HepG2 (cell line): ENCODE measurements at regions not wholly inside any gene's neighbourhood (a gene's known extent, or its start where the extent isn't known, plus 50 kb on each side); places are given as distances from the start of the nearest gene placed in this dataset.

Source experiments
- ATAC-seq: fragments of 200-7000 bp; cut with Tn5 transposase; 3 replicates; pipeline ENCODE4 v1.9.1; 2020; ENCODE audit warnings: mild to moderate bottlenecking, moderate library complexity
- BruUV-seq: library from RNA; stranded (reverse); fragments of 400-500 nt; replicated peaks from 2 replicates; lab custom pipeline; 2021; lab: Mats Ljungman, UMichigan
- CTCF ChIA-PET: fragments of 300-600 bp; formaldehyde crosslinking; extraction: SDS; loops from one replicate; lab custom pipeline; 2021; ENCODE audit warnings: low total read pairs, inconsistent platforms, low intra/inter-chr PET ratio; lab: Yijun Ruan, JAX
- POLR2A ChIA-PET: fragments of 350-600 bp; sonication (Branson Sonifier 250); formaldehyde crosslinking; loops from one replicate; lab custom pipeline; 2020; ENCODE audit warnings: antibody characterized with exemption, inconsistent platforms; lab: Yijun Ruan, JAX
- DNase-seq: peaks from one replicate; pipeline ENCODE4 v3.0.0-alpha.2; 2015; ENCODE audit warnings: low spot score
- FAIRE-seq: peaks from 3 replicates; lab custom pipeline; 2011; peaks lifted over from hg19 to GRCh38; lab: Jason Lieb, UNC
- H2AFZ ChIP-seq: one replicate; pipeline ENCODE4 v1.6.1; 2011; ENCODE audit warnings: low read length, inconsistent platforms
- H3K27ac ChIP-seq: fragments of 300-600 bp; 3 replicates; pipeline ENCODE4 v1.8.0; 2011; ENCODE audit warnings: mixed run types, mild to moderate bottlenecking, mixed read lengths, low read length, inconsistent platforms; ENCODE audit not compliant: insufficient read depth; ENCODE audit errors: extremely low read length
- H3K27me3 ChIP-seq, 2 experiments: fragments of 200-600 bp in 1 of 2; 2 replicates in 1 of 2; 3 replicates in 1 of 2; pipeline versions ENCODE4 v1.6.0 to v1.8.0; 2011; ENCODE audit warnings: low read length in 2 of 2, mild to moderate bottlenecking in 2 of 2, moderate library complexity in 2 of 2, inconsistent platforms in 1 of 2; ENCODE audit not compliant: insufficient read depth in 2 of 2, control insufficient read depth in 1 of 2
- H3K36me3 ChIP-seq, 2 experiments: fragments of 200-600 bp in 1 of 2; replicated peaks in 1 of 2; 2 replicates in 1 of 2; 3 replicates in 1 of 2; pipeline versions ENCODE4 v1.5.1 to v1.8.0; 2011; ENCODE audit warnings: low read length in 2 of 2, inconsistent platforms in 1 of 2; ENCODE audit not compliant: insufficient read depth in 2 of 2, control insufficient read depth in 1 of 2
- H3K4me1 ChIP-seq: 2 replicates; pipeline ENCODE4 v1.5.1; 2012; ENCODE audit warnings: low read length, inconsistent platforms; ENCODE audit not compliant: insufficient read depth
- H3K4me2 ChIP-seq: 2 replicates; pipeline ENCODE4 v1.6.0; 2011; ENCODE audit warnings: low read depth, low read length, inconsistent platforms
- H3K4me3 ChIP-seq, 3 experiments: fragments of 200-600 bp in 1 of 3; sonication (generic), shearing (Covaris generic) in 1 of 3; replicated peaks in 1 of 3; 2 replicates each; pipeline ENCODE4 v1.5.1; 2011 to 2016; ENCODE audit warnings: low read length in 3 of 3, inconsistent platforms in 2 of 3, low read depth in 2 of 3, mild to moderate bottlenecking in 2 of 3, control low read depth in 1 of 3, mixed read lengths in 1 of 3; ENCODE audit not compliant: insufficient read depth in 1 of 3
- H3K79me2 ChIP-seq: one replicate; pipeline ENCODE4 v1.6.1; 2011; ENCODE audit warnings: low read length, inconsistent platforms; ENCODE audit not compliant: insufficient read depth
- H3K9ac ChIP-seq: 2 replicates; pipeline ENCODE4 v1.6.0; 2011; ENCODE audit warnings: mild to moderate bottlenecking, low read depth, low read length, inconsistent platforms; ENCODE audit not compliant: insufficient read depth
- H3K9me3 ChIP-seq: 2 replicates; pipeline ENCODE4 v1.5.1; 2012; ENCODE audit warnings: mild to moderate bottlenecking, low read length
- H4K20me1 ChIP-seq: 2 replicates; pipeline ENCODE4 v1.6.0; 2011; ENCODE audit warnings: inconsistent platforms, mild to moderate bottlenecking, low read length, moderate library complexity; ENCODE audit not compliant: insufficient read depth
- CSRNP2 ChIP-seq: sonication (generic); formaldehyde crosslinking; conservative IDR thresholded peaks from 2 replicates; pipeline ENCODE4 v1.8.0; 2022; ENCODE audit warnings: low read depth, missing genetic modification reagents
- FIP1L1 ChIP-seq: fragments of 200-400 bp; formaldehyde crosslinking; IDR thresholded peaks from 2 replicates; pipeline ENCODE4 v1.6.1; 2018; ENCODE audit warnings: low read depth, mild to moderate bottlenecking, low read length, moderate library complexity, borderline replicate concordance; ENCODE audit not compliant: insufficient read depth
- GLI4 ChIP-seq: sonication (generic); formaldehyde crosslinking; IDR thresholded peaks from 2 replicates; pipeline ENCODE4 v1.5.1; 2020; ENCODE audit warnings: missing genetic modification reagents, mild to moderate bottlenecking, moderate library complexity, borderline replicate concordance
- HNRNPH1 ChIP-seq: fragments of 200-400 bp; formaldehyde crosslinking; optimal IDR thresholded peaks from 2 replicates; pipeline ENCODE3; 2017; ENCODE audit warnings: mild to moderate bottlenecking, low read depth, low read length
- HOXA7 ChIP-seq: sonication (generic); formaldehyde crosslinking; IDR thresholded peaks from 2 replicates; pipeline ENCODE4 v1.8.1; 2022; ENCODE audit warnings: mild to moderate bottlenecking, missing genetic modification reagents, moderate library complexity
- MEF2D ChIP-seq: sonication (generic); formaldehyde crosslinking; IDR thresholded peaks from 2 replicates; pipeline ENCODE4 v1.5.1; 2020; ENCODE audit warnings: mild to moderate bottlenecking, missing genetic modification reagents
- RFX3 ChIP-seq: IDR thresholded peaks from 2 replicates; pipeline ENCODE4 v1.6.1; 2016; ENCODE audit warnings: missing biosample characterization, missing genetic modification reagents
- RXRB ChIP-seq: IDR thresholded peaks from 2 replicates; pipeline ENCODE4 v1.6.1; 2016; ENCODE audit warnings: borderline replicate concordance, missing genetic modification reagents, missing compliant biosample characterization
- SMARCC2 ChIP-seq: fragments of 450-650 bp; IDR thresholded peaks from 2 replicates; pipeline ENCODE4 v1.6.1; 2017; ENCODE audit warnings: antibody characterized with exemption, mild to moderate bottlenecking
- STAT5B ChIP-seq: sonication (generic); formaldehyde crosslinking; IDR thresholded peaks from 2 replicates; pipeline ENCODE4 v1.4.0; 2020; ENCODE audit warnings: missing genetic modification reagents
- ZNF337 ChIP-seq: sonication (generic); formaldehyde crosslinking; IDR thresholded peaks from 2 replicates; pipeline ENCODE4 v1.5.1; 2020; ENCODE audit warnings: missing genetic modification reagents, low read depth, mild to moderate bottlenecking, borderline replicate concordance
- ZNF431 ChIP-seq: sonication (generic); formaldehyde crosslinking; IDR thresholded peaks from 2 replicates; pipeline ENCODE4 v1.9.0; 2022; ENCODE audit warnings: missing genetic modification reagents, low read depth, mild to moderate bottlenecking, borderline replicate concordance
- ZNF432 ChIP-seq: sonication (generic); formaldehyde crosslinking; IDR thresholded peaks from 2 replicates; pipeline ENCODE4 v1.5.0; 2020; ENCODE audit warnings: missing genetic modification reagents, mild to moderate bottlenecking, borderline replicate concordance
- ZUFSP ChIP-seq: sonication (generic); formaldehyde crosslinking; IDR thresholded peaks from 2 replicates; pipeline ENCODE4 v1.9.0; 2021; ENCODE audit warnings: missing genetic modification reagents, mild to moderate bottlenecking, borderline replicate concordance
- WGBS: methylation state at CpG from one replicate; pipeline ENCODE4 v1.1.6; 2017; ENCODE audit warnings: low lambda C conversion rate; 5-methylcytosine and 5-hydroxymethylcytosine counted together
- in situ Hi-C: cut with HindIII; loops from 2 replicates; pipeline ENCODE4 v1.10.0; 2017; ENCODE audit warnings: low pct_unique_long_range_greater_than_20kb; ENCODE audit not compliant: extremely low pct_ligation_motif_present
- intact Hi-C: fragments of 100-400 bp; cut with micrococcal nuclease; formaldehyde crosslinking; loops from one replicate; pipeline ENCODE4 v1.10.0; 2022; ENCODE audit not compliant: unreplicated experiment
- TF ChIP-seq, protein P1 (sequence below): sonication (generic); formaldehyde crosslinking; IDR thresholded peaks from 2 replicates; pipeline ENCODE4 v1.4.0; 2020; ENCODE audit warnings: missing genetic modification reagents
- TF ChIP-seq, protein P2 (sequence below): sonication (generic); formaldehyde crosslinking; IDR thresholded peaks from 2 replicates; pipeline ENCODE4 v1.4.0; 2020; ENCODE audit warnings: mild to moderate bottlenecking, missing genetic modification reagents
- TF ChIP-seq, protein P3 (sequence below): sonication (generic); formaldehyde crosslinking; IDR thresholded peaks from 2 replicates; pipeline ENCODE4 v1.5.1; 2020; ENCODE audit warnings: missing genetic modification reagents, mild to moderate bottlenecking, borderline replicate concordance

GRCh38 chr10:78777867-78778266 is 290.9 kb upstream of the ZMIZ1 start:
- H4K20me1 ChIP-seq: no peaks in the 10 kb centered on the region
- no peak overlapping the region for H2AFZ ChIP-seq
- H3K9me3 ChIP-seq: no peaks in the 10 kb centered on the region
- H3K4me3 ChIP-seq: no peak overlapping the region
- ChIA-PET CTCF (no interaction called here), POLR2A (no interaction called here)
- intact Hi-C loops (loop anchor here (5.0 to 10.0 kb wide), 3 partner anchors 123 to 731 kb away; no protein-coding TSS in a partner anchor), in situ Hi-C loops (no loop called here)
- WGBS: 41% methylated on average over 5 of the region's 5 CpGs
- H3K27ac ChIP-seq: no peak overlapping the region
- peaks cover 36% of the 10 kb centered on the region for H3K4me1 ChIP-seq
- H3K36me3 ChIP-seq: no peaks in the 10 kb centered on the region
- no peak for DNase-seq
- no TSS peak for BruUV-seq
- FAIRE-seq: no peak
- no peaks in the 10 kb centered on the region; a peak in 2 of 5 replicates for H3K27me3 ChIP-seq
- H3K79me2 ChIP-seq: no peaks in the 10 kb centered on the region
- no peak overlapping the region for H3K9ac ChIP-seq
- ATAC-seq: no peak
- no peak overlapping the region for H3K4me2 ChIP-seq
- TF ChIP-seq HNRNPH1 (no peak), ZNF431 (CRISPR knock-in tag) (no peak), RXRB (CRISPR knock-in tag) (no peak), MEF2D (CRISPR knock-in tag) (no peak), SMARCC2 (no peak), RFX3 (CRISPR knock-in tag) (no peak), FIP1L1 (no peak), HOXA7 (CRISPR knock-in tag) (no peak), ZNF432 (no peak), GLI4 (CRISPR knock-in tag) (no peak), ZNF337 (CRISPR knock-in tag) (no peak), ZUFSP (CRISPR knock-in tag) (no peak), CSRNP2 (no peak), STAT5B (CRISPR knock-in tag) (no peak)
- TF ChIP-seq, protein P1, sequence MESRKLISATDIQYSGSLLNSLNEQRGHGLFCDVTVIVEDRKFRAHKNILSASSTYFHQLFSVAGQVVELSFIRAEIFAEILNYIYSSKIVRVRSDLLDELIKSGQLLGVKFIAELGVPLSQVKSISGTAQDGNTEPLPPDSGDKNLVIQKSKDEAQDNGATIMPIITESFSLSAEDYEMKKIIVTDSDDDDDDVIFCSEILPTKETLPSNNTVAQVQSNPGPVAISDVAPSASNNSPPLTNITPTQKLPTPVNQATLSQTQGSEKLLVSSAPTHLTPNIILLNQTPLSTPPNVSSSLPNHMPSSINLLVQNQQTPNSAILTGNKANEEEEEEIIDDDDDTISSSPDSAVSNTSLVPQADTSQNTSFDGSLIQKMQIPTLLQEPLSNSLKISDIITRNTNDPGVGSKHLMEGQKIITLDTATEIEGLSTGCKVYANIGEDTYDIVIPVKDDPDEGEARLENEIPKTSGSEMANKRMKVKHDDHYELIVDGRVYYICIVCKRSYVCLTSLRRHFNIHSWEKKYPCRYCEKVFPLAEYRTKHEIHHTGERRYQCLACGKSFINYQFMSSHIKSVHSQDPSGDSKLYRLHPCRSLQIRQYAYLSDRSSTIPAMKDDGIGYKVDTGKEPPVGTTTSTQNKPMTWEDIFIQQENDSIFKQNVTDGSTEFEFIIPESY (CRISPR knock-in tag): no peak
- TF ChIP-seq, protein P2, sequence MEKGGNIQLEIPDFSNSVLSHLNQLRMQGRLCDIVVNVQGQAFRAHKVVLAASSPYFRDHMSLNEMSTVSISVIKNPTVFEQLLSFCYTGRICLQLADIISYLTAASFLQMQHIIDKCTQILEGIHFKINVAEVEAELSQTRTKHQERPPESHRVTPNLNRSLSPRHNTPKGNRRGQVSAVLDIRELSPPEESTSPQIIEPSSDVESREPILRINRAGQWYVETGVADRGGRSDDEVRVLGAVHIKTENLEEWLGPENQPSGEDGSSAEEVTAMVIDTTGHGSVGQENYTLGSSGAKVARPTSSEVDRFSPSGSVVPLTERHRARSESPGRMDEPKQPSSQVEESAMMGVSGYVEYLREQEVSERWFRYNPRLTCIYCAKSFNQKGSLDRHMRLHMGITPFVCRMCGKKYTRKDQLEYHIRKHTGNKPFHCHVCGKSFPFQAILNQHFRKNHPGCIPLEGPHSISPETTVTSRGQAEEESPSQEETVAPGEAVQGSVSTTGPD: no peak
- TF ChIP-seq, protein P3, sequence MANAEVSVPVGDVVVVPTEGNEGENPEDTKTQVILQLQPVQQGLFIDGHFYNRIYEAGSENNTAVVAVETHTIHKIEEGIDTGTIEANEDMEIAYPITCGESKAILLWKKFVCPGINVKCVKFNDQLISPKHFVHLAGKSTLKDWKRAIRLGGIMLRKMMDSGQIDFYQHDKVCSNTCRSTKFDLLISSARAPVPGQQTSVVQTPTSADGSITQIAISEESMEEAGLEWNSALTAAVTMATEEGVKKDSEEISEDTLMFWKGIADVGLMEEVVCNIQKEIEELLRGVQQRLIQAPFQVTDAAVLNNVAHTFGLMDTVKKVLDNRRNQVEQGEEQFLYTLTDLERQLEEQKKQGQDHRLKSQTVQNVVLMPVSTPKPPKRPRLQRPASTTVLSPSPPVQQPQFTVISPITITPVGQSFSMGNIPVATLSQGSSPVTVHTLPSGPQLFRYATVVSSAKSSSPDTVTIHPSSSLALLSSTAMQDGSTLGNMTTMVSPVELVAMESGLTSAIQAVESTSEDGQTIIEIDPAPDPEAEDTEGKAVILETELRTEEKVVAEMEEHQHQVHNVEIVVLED (CRISPR knock-in tag): no peak
